ENCODE measurements at regions not wholly inside any gene's neighbourhood (a gene's known extent, or its start where the extent isn't known, plus 50 kb on each side); places are given as distances from the start of the nearest gene placed in this dataset.

- intact Hi-C loops (cut with micrococcal nuclease) = loop anchor here (1.0 to 10.0 kb wide), 4 partner anchors 30 to 1572 kb away; no protein-coding TSS in a partner anchor
- H3K9me3 ChIP-seq (ENCODE audit: low read length) = no peaks in the 10 kb centered on the region
- peak; percentile 87 for DNase-seq
Measured at GRCh38 chr14:42222924-42223471, 616.3 kb downstream of the LRFN5 start.

GRCh38 chr14:42214981-42215491 lies 608.4 kb downstream of the LRFN5 start:
- POLR2A ChIA-PET (ENCODE audit: unreplicated experiment) = interaction anchor here (0.7 kb wide), 1 partner anchor 89 kb away, joined by 5 read pairs; no protein-coding TSS in a partner anchor
- DNase-seq = peak; percentile 94
- intact Hi-C loops (cut with micrococcal nuclease) = loop anchor here (1.0 kb wide), 2 partner anchors 22 to 74 kb away; no protein-coding TSS in a partner anchor

More at GRCh38 chr14:42222924-42223471, 616.3 kb downstream of the LRFN5 start:
- Histone ChIP-seq H3K79me2 (ENCODE audit: low read length) (no peaks in the 10 kb centered on the region), H3K4me3 (ENCODE audit: low read length) (no peak overlapping the region), H3K9ac (ENCODE audit: low read length) (peak overlapping the region; percentile 35), H4K20me1 (ENCODE audit: low read length) (no peaks in the 10 kb centered on the region), H3K27me3 (ENCODE audit: low read length) (no peaks in the 10 kb centered on the region), H3K9me2 (replicated peaks; ENCODE audit: low read length) (no peaks in the 10 kb centered on the region), H3K27ac (ENCODE audit: low read length) (peak overlapping the region; percentile 38), H3K4me2 (ENCODE audit: low read length) (peak overlapping the region; percentile 50), H3F3A (ENCODE audit: low read length, unreplicated experiment) (no peaks in the 10 kb centered on the region), H3K36me3 (ENCODE audit: low read depth, low read length) (no peaks in the 10 kb centered on the region), H3K4me1 (ENCODE audit: insufficient read depth, low read length) (peaks cover 27% of the 10 kb centered on the region), H2AFZ (ENCODE audit: low read length) (peak overlapping the region; percentile 66)
- POLR2A ChIA-PET (ENCODE audit: unreplicated experiment) = no interaction called here
- no TSS peak for BruUV-seq (replicated peaks)
- peak; percentile 94 for ATAC-seq
- CTCF ChIA-PET = interaction anchor here (1.0 to 1.2 kb wide), 3 partner anchors 82 to 613 kb away, joined by 3 to 5 read pairs (median 3); no protein-coding TSS in a partner anchor
- TF ChIP-seq CTCF (conservative IDR thresholded peaks at IDR 0.05; ENCODE audit: low read depth, low read length) (no peak), EZH2phosphoT487 (IDR thresholded peaks at IDR 0.05; ENCODE audit: borderline replicate concordance, low read length) (no peak), EZH2 (IDR thresholded peaks at IDR 0.05; ENCODE audit: low read length, unreplicated experiment) (no peak)

More at GRCh38 chr14:42214981-42215491, 608.4 kb downstream of the LRFN5 start:
- peak; percentile 95 for ATAC-seq
- H3K36me3 ChIP-seq (ENCODE audit: low read depth, low read length) = no peaks in the 10 kb centered on the region
- H2AFZ ChIP-seq (ENCODE audit: low read length) = peak overlapping the region; percentile 25; the same call in 1 of the 2 replicates
- peak overlapping the region; percentile 73 for H3K4me2 ChIP-seq (ENCODE audit: low read length)
- H3K79me2 ChIP-seq (ENCODE audit: low read length) = no peaks in the 10 kb centered on the region
- peak overlapping the region; percentile 90 for H3K27ac ChIP-seq (ENCODE audit: low read length)
- H3K9me3 ChIP-seq (ENCODE audit: low read length) = no peaks in the 10 kb centered on the region
- no peaks in the 10 kb centered on the region for H4K20me1 ChIP-seq (ENCODE audit: low read length)
- H3K4me1 ChIP-seq (ENCODE audit: insufficient read depth, low read length) = peaks cover 29% of the 10 kb centered on the region
- CTCF ChIA-PET = interaction anchor here (0.6 to 1.4 kb wide), 6 partner anchors 18 to 615 kb away, joined by 3 to 6 read pairs (median 3); no protein-coding TSS in a partner anchor
- BruUV-seq (replicated peaks) = no TSS peak
- H3K27me3 ChIP-seq (ENCODE audit: low read length) = no peaks in the 10 kb centered on the region
- H3K9me2 ChIP-seq (replicated peaks; ENCODE audit: low read length) = no peaks in the 10 kb centered on the region
- TF ChIP-seq CTCF (conservative IDR thresholded peaks at IDR 0.05; ENCODE audit: low read depth, low read length) (no peak), EZH2phosphoT487 (IDR thresholded peaks at IDR 0.05; ENCODE audit: borderline replicate concordance, low read length) (no peak), EZH2 (IDR thresholded peaks at IDR 0.05; ENCODE audit: low read length, unreplicated experiment) (no peak)
- H3F3A ChIP-seq (ENCODE audit: low read length, unreplicated experiment) = no peaks in the 10 kb centered on the region
- peak overlapping the region; percentile 4; the same call in 1 of the 2 replicates for H3K4me3 ChIP-seq (ENCODE audit: low read length)
- H3K9ac ChIP-seq (ENCODE audit: low read length) = peak overlapping the region; percentile 53

All from PC-3 (cell line).